ENCODE measurements at regions not wholly inside any gene's neighbourhood (a gene's known extent, or its start where the extent isn't known, plus 50 kb on each side); places are given as distances from the start of the nearest gene placed in this dataset.

- H3K4me3 ChIP-seq = no peak overlapping the region
- no peak overlapping the region for H3K27ac ChIP-seq
- no peaks in the 10 kb centered on the region for H3K9me2 ChIP-seq (replicated peaks; ENCODE audit: insufficient read depth)
- WGBS (ENCODE audit: low lambda C conversion rate, missing lambda C conversion rate) = 92% methylated on average over 10 of the region's 11 CpGs
- H3K36me3 ChIP-seq (replicated peaks; ENCODE audit: insufficient read depth, low read depth) = no peaks in the 10 kb centered on the region
- H3K4me2 ChIP-seq = no peak overlapping the region
- no peaks in the 10 kb centered on the region for H3K79me2 ChIP-seq
- H4K20me1 ChIP-seq (ENCODE audit: insufficient read depth, poor library complexity, severe bottlenecking) = no peaks in the 10 kb centered on the region
- H3K27me3 ChIP-seq = no peaks in the 10 kb centered on the region
- no peaks in the 10 kb centered on the region for H3K4me1 ChIP-seq (ENCODE audit: insufficient read depth)
- no peak for DNase-seq (ENCODE audit: low spot score)
- TF ChIP-seq EZH2phosphoT487 (IDR thresholded peaks at IDR 0.05; ENCODE audit: low read depth, severe bottlenecking, unreplicated experiment) (no peak), EZH2 (IDR thresholded peaks at IDR 0.05; ENCODE audit: borderline replicate concordance) (no peak)
- TF ChIP-seq, protein P1, sequence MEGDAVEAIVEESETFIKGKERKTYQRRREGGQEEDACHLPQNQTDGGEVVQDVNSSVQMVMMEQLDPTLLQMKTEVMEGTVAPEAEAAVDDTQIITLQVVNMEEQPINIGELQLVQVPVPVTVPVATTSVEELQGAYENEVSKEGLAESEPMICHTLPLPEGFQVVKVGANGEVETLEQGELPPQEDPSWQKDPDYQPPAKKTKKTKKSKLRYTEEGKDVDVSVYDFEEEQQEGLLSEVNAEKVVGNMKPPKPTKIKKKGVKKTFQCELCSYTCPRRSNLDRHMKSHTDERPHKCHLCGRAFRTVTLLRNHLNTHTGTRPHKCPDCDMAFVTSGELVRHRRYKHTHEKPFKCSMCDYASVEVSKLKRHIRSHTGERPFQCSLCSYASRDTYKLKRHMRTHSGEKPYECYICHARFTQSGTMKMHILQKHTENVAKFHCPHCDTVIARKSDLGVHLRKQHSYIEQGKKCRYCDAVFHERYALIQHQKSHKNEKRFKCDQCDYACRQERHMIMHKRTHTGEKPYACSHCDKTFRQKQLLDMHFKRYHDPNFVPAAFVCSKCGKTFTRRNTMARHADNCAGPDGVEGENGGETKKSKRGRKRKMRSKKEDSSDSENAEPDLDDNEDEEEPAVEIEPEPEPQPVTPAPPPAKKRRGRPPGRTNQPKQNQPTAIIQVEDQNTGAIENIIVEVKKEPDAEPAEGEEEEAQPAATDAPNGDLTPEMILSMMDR (IDR thresholded peaks at IDR 0.05; ENCODE audit: poor library complexity) = no peak
- H3K9me3 ChIP-seq (ENCODE audit: low read depth) = no peaks in the 10 kb centered on the region
- H2AFZ ChIP-seq = no peak overlapping the region
Observed at GRCh38 chr2:2570360-2570759, 239.3 kb upstream of the MYT1L start.

DNA sequence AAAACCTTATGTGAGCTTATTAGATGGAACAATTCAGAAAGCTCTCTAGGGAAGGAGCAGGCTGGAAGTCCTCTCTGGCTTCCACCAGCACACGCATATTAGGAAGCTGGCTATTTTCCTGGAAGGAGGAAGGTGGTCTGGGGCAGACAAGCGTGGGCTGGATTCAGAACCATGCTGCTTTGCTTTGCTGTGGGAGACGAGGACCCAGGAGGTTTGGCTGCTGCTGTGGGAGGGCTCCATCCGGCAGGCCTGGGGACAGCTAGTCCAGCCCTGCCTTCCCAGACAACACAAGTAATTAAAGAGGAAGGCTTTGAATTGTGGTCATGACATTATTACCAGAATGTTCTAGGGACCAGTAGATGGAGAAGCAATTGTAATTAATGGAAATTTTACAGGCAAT, 238.8 kb upstream of the MYT1L start:
- H4K20me1 ChIP-seq (ENCODE audit: insufficient read depth, poor library complexity, severe bottlenecking) = no peaks in the 10 kb centered on the region
- no peak for DNase-seq (ENCODE audit: low spot score)
- no peak overlapping the region for H3K4me2 ChIP-seq
- H3K9me2 ChIP-seq (replicated peaks; ENCODE audit: insufficient read depth) = no peaks in the 10 kb centered on the region
- H3K79me2 ChIP-seq = no peaks in the 10 kb centered on the region
- no peaks in the 10 kb centered on the region for H3K4me1 ChIP-seq (ENCODE audit: insufficient read depth)
- no peak overlapping the region for H3K27ac ChIP-seq
- no peaks in the 10 kb centered on the region for H3K27me3 ChIP-seq
- no peak overlapping the region for H2AFZ ChIP-seq
- H3K9me3 ChIP-seq (ENCODE audit: low read depth) = no peaks in the 10 kb centered on the region
- TF ChIP-seq, protein P1 (IDR thresholded peaks at IDR 0.05; ENCODE audit: poor library complexity) = no peak
- TF ChIP-seq EZH2phosphoT487 (IDR thresholded peaks at IDR 0.05; ENCODE audit: low read depth, severe bottlenecking, unreplicated experiment) = no peak
- no peak overlapping the region for H3K4me3 ChIP-seq
- no peaks in the 10 kb centered on the region for H3K36me3 ChIP-seq (replicated peaks; ENCODE audit: insufficient read depth, low read depth)
- WGBS (ENCODE audit: low lambda C conversion rate, missing lambda C conversion rate) = 79% methylated on average over 4 of the region's 4 CpGs

DNA sequence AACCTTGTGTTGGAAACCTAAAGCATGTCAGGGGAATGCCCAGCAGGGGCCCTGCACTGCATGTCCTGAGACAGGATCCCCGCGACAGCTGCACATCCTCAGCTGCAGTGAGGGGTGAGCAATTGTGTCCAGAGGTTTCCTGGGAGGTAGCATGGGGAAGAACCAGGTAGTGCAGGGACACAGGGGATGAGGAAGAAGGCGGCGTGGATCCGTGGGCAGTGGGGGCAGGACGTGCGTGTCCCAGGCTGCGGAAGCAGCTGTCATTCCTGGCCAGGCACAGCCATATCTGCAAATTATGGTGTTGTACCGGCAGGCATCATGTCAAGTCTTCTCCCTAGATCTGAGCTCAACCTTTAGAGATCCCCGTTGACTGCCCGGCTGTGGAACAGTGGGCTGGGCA, 238.2 kb upstream of the MYT1L start:
- Histone ChIP-seq H3K4me1 (ENCODE audit: insufficient read depth) (no peaks in the 10 kb centered on the region), H3K4me2 (no peak overlapping the region), H3K79me2 (no peaks in the 10 kb centered on the region), H3K36me3 (replicated peaks; ENCODE audit: insufficient read depth, low read depth) (no peaks in the 10 kb centered on the region), H3K27me3 (no peaks in the 10 kb centered on the region), H4K20me1 (ENCODE audit: insufficient read depth, poor library complexity, severe bottlenecking) (no peaks in the 10 kb centered on the region), H3K9me2 (replicated peaks; ENCODE audit: insufficient read depth) (no peaks in the 10 kb centered on the region), H3K9me3 (ENCODE audit: low read depth) (no peaks in the 10 kb centered on the region), H2AFZ (no peak overlapping the region), H3K4me3 (no peak overlapping the region), H3K27ac (no peak overlapping the region)
- DNase-seq (ENCODE audit: low spot score) = no peak
- WGBS (ENCODE audit: low lambda C conversion rate, missing lambda C conversion rate) = 93% methylated on average over 11 of the region's 11 CpGs
- no peak for TF ChIP-seq EZH2phosphoT487 (IDR thresholded peaks at IDR 0.05; ENCODE audit: low read depth, severe bottlenecking, unreplicated experiment)
- TF ChIP-seq, protein P1 (IDR thresholded peaks at IDR 0.05; ENCODE audit: poor library complexity) = no peak
- no peak for TF ChIP-seq EZH2 (IDR thresholded peaks at IDR 0.05; ENCODE audit: borderline replicate concordance)

- Histone ChIP-seq H3K4me3 (no peak overlapping the region), H3K36me3 (replicated peaks; ENCODE audit: insufficient read depth, low read depth) (no peaks in the 10 kb centered on the region), H2AFZ (no peak overlapping the region), H3K79me2 (no peaks in the 10 kb centered on the region), H3K9me2 (replicated peaks; ENCODE audit: insufficient read depth) (no peaks in the 10 kb centered on the region), H3K27ac (no peak overlapping the region), H4K20me1 (ENCODE audit: insufficient read depth, poor library complexity, severe bottlenecking) (no peaks in the 10 kb centered on the region), H3K27me3 (no peaks in the 10 kb centered on the region), H3K4me2 (no peak overlapping the region), H3K4me1 (ENCODE audit: insufficient read depth) (no peaks in the 10 kb centered on the region), H3K9me3 (ENCODE audit: low read depth) (no peaks in the 10 kb centered on the region)
- 94% methylated on average over 9 of the region's 9 CpGs for WGBS (ENCODE audit: low lambda C conversion rate, missing lambda C conversion rate)
- TF ChIP-seq, protein P1 (IDR thresholded peaks at IDR 0.05; ENCODE audit: poor library complexity) = no peak
- TF ChIP-seq EZH2phosphoT487 (IDR thresholded peaks at IDR 0.05; ENCODE audit: low read depth, severe bottlenecking, unreplicated experiment) = no peak
- no peak for TF ChIP-seq EZH2 (IDR thresholded peaks at IDR 0.05; ENCODE audit: borderline replicate concordance)
- DNase-seq (ENCODE audit: low spot score) = no peak
Observed at GRCh38 chr2:2568411-2568810, 237.3 kb upstream of the MYT1L start.
